ENCODE measurements at regions not wholly inside any gene's neighbourhood (a gene's known extent, or its start where the extent isn't known, plus 50 kb on each side); places are given as distances from the start of the nearest gene placed in this dataset.

- no peak for TF ChIP-seq YY1 (IDR thresholded peaks at IDR 0.05; ENCODE audit: insufficient read depth, insufficient read length)
- TF ChIP-seq ZNF274 (IDR thresholded peaks at IDR 0.05; ENCODE audit: low read depth, low read length): no peak
Measured at GRCh38 chr11:45507916-45508315, 157.5 kb downstream of the CHST1 start.

All from NT2/D1 (cell line).